Cardiac muscle cell (in vitro differentiated cells and primary cell): ENCODE measurements at regions not wholly inside any gene's neighbourhood (a gene's known extent, or its start where the extent isn't known, plus 50 kb on each side); places are given as distances from the start of the nearest gene placed in this dataset.

ENCODE experiments used
- DNase-seq, 2 donors: peaks; one replicate each; pipeline versions ENCODE4 v3.0.0 to v3.0.0-alpha.2; 2010 to 2017; ENCODE audit warnings: low read depth in 1 of 2, low spot score in 1 of 2
- H3K27ac ChIP-seq: fragments of 200-600 bp; sonication (generic); 2 replicates; pipeline ENCODE4 v1.5.1; 2016
- H3K27me3 ChIP-seq: fragments of 200-600 bp; sonication (generic); 2 replicates; pipeline ENCODE4 v1.6.0; 2016; ENCODE audit warnings: control low read depth
- H3K36me3 ChIP-seq: fragments of 200-600 bp; sonication (generic); 2 replicates; pipeline ENCODE4 v1.5.1; 2016; ENCODE audit warnings: control low read depth
- H3K4me1 ChIP-seq: fragments of 200-600 bp; sonication (generic); 2 replicates; pipeline ENCODE4 v1.8.1; 2017; ENCODE audit warnings: low read depth, mild to moderate bottlenecking, mixed run types
- H3K4me3 ChIP-seq: fragments of 200-600 bp; sonication (generic); 2 replicates; pipeline ENCODE4 v1.5.1; 2016; ENCODE audit warnings: mild to moderate bottlenecking
- H3K9me3 ChIP-seq: fragments of 200-600 bp; sonication (generic); 2 replicates; pipeline ENCODE4 v1.5.1; 2017; ENCODE audit warnings: low read depth, mild to moderate bottlenecking, control low read depth
- TF ChIP-seq, protein P1 (sequence below): IDR thresholded peaks from 2 replicates; pipeline ENCODE4 v1.5.1; 2012; ENCODE audit warnings: low read depth, mild to moderate bottlenecking, low read length

DNA sequence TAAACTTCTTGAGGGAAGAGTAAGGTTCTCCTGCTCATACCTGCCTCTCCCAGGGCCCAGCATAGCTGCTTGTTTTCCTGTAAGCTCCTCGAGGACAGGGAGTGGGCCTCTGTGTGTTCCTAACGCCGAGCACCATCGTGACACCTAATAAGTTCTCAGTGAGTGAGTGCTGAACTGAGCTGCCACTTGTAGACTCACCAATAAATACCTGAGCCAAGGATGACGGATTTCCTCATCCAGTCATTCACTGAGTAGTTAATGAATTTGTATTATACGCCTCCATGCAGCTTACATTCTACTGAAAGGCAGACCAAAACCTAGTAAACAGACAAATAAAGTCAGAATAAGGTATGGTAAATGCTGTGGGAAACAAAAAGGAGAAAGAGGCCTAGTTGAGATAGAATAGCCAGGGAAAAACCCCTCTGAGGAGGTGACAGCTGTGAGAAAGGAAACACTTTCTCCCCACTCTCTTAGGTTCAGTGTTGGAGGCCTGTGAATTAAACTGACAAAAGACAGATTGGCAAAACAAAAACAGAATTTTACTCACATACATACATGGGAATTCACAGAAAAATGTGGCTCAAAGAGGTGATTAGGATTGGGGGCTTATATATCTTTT is 138.6 kb downstream of the B3GNT2 start:
- H3K36me3 ChIP-seq: no peaks in the 10 kb centered on the region
- DNase-seq: no peak
- H3K4me3 ChIP-seq: no peak overlapping the region
- H3K27me3 ChIP-seq: no peaks in the 10 kb centered on the region
- H3K4me1 ChIP-seq: no peaks in the 10 kb centered on the region
- TF ChIP-seq, protein P1, sequence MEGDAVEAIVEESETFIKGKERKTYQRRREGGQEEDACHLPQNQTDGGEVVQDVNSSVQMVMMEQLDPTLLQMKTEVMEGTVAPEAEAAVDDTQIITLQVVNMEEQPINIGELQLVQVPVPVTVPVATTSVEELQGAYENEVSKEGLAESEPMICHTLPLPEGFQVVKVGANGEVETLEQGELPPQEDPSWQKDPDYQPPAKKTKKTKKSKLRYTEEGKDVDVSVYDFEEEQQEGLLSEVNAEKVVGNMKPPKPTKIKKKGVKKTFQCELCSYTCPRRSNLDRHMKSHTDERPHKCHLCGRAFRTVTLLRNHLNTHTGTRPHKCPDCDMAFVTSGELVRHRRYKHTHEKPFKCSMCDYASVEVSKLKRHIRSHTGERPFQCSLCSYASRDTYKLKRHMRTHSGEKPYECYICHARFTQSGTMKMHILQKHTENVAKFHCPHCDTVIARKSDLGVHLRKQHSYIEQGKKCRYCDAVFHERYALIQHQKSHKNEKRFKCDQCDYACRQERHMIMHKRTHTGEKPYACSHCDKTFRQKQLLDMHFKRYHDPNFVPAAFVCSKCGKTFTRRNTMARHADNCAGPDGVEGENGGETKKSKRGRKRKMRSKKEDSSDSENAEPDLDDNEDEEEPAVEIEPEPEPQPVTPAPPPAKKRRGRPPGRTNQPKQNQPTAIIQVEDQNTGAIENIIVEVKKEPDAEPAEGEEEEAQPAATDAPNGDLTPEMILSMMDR: no peak
- no peaks in the 10 kb centered on the region for H3K9me3 ChIP-seq
- no peak overlapping the region for H3K27ac ChIP-seq

DNA sequence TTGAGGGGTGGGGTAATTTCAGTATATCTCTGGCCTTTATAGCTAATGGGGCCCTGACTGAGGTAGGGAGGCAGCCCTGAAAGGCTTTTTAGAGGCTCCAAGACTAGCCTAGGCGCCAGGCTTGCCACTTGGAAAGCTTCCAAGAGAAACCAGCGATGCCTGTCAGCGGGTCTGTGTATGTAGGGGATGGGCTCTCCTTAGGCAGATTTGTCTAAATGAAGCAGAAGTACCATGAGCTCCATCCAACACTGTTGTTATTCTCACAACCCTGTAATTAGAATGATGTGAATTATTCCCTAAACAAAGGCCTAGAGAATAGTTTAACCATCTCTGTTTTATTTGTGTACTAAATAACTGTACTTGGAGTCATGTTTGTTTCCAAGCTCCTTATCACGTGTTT is 138.1 kb downstream of the B3GNT2 start:
- no peaks in the 10 kb centered on the region for H3K27me3 ChIP-seq
- H3K36me3 ChIP-seq: no peaks in the 10 kb centered on the region
- no peak overlapping the region for H3K27ac ChIP-seq
- no peaks in the 10 kb centered on the region for H3K4me1 ChIP-seq
- TF ChIP-seq, protein P1: no peak
- H3K4me3 ChIP-seq: no peak overlapping the region
- H3K9me3 ChIP-seq: no peaks in the 10 kb centered on the region
- DNase-seq: peak in 1 of 2 donors; percentile 27

DNA sequence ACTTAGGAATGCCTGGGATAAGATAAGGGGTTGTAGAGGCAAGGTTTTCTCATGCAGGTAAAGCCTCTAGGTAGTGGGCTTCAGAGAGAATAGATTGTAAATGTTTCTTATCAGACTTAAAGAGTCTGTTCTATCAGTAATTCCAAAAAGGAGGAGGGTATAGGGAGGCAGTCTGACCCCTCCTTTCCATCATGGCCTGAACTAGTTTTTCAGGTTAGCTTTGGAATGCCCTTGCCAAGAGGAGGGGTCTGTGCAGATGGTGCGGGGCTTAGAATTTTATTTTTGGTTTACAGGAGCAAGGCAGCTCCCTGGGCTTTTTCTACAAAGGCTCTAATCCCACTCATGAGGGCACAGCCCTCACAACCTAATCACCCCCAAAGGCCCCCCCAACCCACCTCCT is 135.0 kb downstream of the B3GNT2 start:
- no peaks in the 10 kb centered on the region for H3K9me3 ChIP-seq
- H3K27ac ChIP-seq: no peak overlapping the region
- no peak overlapping the region for H3K4me3 ChIP-seq

DNA sequence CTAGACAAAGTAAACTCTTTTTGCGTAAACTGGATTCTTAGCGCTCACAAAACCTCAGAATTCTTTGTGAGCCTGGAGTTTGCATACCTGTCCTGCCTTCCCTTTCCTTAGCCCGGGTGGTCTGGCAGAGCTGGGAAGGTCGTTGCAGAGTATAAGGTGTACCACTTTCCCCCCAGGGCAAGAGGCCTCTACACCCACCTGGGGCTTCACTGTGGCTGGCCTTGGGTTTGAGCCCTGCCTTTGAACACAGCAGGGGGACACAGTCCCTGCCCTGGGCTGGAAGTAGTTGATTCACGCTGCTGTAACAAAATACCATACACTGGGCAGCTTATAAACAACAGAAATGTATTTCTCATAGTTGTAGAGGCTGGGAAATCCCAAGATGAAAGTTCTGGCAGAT is 133.9 kb downstream of the B3GNT2 start:
- H3K27ac ChIP-seq: no peak overlapping the region
- no peak overlapping the region for H3K4me3 ChIP-seq
- no peak for DNase-seq
- TF ChIP-seq, protein P1: no peak
- no peaks in the 10 kb centered on the region for H3K4me1 ChIP-seq
- H3K27me3 ChIP-seq: no peaks in the 10 kb centered on the region
- H3K36me3 ChIP-seq: no peaks in the 10 kb centered on the region
- H3K9me3 ChIP-seq: no peaks in the 10 kb centered on the region

More for the DNA sequence above, 135.0 kb downstream of the B3GNT2 start:
- no peak for DNase-seq
- Histone ChIP-seq H3K36me3 (no peaks in the 10 kb centered on the region), H3K4me1 (no peaks in the 10 kb centered on the region), H3K27me3 (no peaks in the 10 kb centered on the region)
- TF ChIP-seq, protein P1: no peak

DNA sequence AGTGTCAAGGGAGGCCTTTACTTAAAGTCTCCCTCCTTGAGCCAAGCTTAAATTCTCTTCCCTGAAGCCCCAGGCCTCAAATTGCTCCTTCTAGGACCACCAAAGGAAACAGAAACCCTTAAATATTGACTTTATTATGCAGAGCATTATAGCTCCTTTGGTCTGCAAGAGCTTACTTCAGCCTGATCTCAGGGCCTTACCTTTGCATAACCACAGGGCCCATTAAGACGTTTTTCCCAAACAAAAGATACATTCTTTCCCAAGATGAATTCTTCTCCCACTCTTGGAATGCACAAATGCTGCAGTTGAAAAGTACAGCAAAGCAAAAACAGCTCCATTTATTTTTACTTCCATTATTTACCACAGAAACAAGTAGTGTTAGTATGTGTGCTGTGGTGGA is 130.8 kb downstream of the B3GNT2 start:
- no peaks in the 10 kb centered on the region for H3K36me3 ChIP-seq
- no peaks in the 10 kb centered on the region for H3K27me3 ChIP-seq
- peaks cover 3% of the 10 kb centered on the region for H3K4me1 ChIP-seq
- no peak overlapping the region for H3K4me3 ChIP-seq
- TF ChIP-seq, protein P1: no peak
- no peak overlapping the region for H3K27ac ChIP-seq
- H3K9me3 ChIP-seq: no peaks in the 10 kb centered on the region
- DNase-seq: no peak
